ENCODE measurements at regions not wholly inside any gene's neighbourhood (a gene's known extent, or its start where the extent isn't known, plus 50 kb on each side); places are given as distances from the start of the nearest gene placed in this dataset.

- DNase-seq, result no peak
These were observed 1448.3 kb upstream of the DDX18 start for GRCh38 chr2:116366212-116366611.

DNA sequence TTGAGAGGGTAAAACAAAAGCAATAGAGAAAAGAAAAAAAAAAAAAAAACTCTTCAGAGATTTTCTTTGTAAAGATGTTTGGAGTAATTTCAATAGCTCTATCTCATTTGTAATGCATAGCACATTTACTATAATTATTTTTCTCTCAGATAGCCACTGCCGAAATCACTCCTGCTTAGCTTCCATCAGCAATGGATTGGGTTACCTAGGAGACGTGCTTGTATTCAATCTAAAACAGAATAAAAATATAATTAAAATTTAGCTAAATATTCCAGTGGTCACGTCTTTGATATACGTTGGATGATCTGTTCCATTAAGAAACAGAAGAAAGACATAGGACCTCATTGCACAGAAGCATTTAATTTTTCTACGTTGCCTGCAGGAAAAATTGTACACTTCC, 1435.7 kb upstream of the DDX18 start:
- no peak for DNase-seq

DNA sequence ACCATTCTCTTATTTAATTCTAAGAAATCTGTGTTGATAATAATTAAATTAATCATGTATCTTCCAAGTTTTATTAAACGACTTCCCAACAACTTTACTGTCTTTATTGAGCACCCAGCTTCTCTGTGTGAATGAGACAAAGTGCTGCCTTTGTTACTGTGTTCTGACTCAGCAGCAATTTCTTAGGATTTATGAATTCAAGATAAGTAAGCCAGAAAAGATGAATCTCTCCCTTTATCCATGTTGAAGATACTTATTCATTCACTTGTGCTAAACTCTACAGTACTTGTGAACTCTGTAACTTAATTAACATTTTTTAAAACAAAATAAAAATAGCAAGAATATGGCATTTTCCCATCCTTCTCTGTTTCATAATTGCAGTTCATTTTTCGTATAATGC, 1403.3 kb upstream of the DDX18 start:
- DNase-seq, result no peak

GRCh38 chr2:116413659-116414058, 1400.8 kb upstream of the DDX18 start:
- DNase-seq, result no peak

GRCh38 chr2:116416731-116417377, 1397.6 kb upstream of the DDX18 start:
- DNase-seq, result no peak

GRCh38 chr2:116435648-116436047, 1378.8 kb upstream of the DDX18 start:
- no peak for DNase-seq

DNA sequence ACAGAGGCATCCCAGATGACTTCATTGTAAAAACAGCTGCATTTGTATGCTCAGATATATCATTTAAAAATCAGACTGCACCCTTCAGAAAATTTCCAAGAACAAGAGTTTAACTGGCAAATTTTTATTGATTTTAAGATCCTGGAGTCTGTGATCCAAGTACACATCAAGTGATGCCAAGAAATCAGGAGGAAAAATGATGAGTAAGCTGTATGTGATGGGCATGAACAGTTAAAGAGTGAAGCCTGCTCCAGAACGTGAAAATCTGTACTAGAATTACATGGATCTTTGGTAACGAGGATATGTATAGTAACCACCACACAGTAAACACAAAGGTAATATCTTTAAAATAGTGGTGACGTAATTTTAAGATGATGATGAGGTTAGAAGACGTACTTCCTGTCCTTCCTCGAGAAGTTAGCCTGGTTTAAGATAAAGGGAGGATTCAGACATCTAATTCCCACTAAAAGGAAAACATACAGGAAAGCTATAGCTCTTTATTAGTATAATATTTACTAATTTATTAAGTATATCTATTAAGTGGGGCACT, 1374.3 kb upstream of the DDX18 start:
- no peak for DNase-seq

- no peak for DNase-seq
These were observed 1372.1 kb upstream of the DDX18 start for GRCh38 chr2:116442418-116442817.

GRCh38 chr2:116444256-116444872, 1370.1 kb upstream of the DDX18 start:
- no peak for DNase-seq

GRCh38 chr2:116450990-116451389, 1363.5 kb upstream of the DDX18 start:
- DNase-seq, result no peak

- DNase-seq, result no peak
These were observed 1361.8 kb upstream of the DDX18 start for GRCh38 chr2:116452651-116453050.

- no peak for DNase-seq
These were observed 1358.1 kb upstream of the DDX18 start for GRCh38 chr2:116456429-116456828.

- DNase-seq, result no peak
These were observed 1347.2 kb upstream of the DDX18 start for GRCh38 chr2:116467243-116467642.

DNA sequence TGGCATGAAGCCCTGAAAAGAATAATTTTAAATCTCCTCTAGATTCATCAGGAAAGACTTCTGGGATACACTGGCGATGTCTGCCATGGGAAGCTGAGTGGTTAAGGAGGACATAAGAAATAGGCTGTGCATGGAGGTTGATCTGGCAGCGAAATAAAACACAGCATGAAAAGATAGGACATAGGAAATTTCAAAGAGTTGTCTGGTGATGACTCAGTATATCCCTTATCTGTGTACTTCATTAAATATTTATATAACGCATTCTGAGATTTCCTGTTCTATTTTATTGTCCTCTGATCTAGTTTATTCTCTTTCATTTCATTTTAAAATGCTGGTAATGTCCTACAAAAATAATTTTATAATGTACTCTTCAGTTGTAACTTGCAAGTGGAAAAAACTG, 1337.3 kb upstream of the DDX18 start:
- no peak for DNase-seq

DNA sequence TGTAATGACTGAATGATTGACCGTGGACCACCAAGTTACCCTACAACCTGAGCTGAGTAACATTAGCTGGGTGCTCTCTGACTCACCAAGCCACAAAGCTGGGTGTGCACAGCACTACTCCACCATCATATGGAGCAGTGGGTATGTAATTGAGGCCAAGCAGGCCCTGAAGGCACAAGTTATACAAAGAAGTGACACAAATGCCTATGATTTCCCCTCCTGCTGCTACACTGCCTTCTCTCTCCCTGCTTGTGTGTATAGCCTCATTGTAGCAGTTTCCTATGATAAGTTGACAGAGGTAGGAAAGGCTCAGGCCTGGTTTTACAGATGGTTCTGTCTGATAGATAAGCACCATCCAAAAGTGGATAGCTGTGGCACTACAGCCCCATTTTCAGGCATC, 1327.2 kb upstream of the DDX18 start:
- no peak for DNase-seq

DNA sequence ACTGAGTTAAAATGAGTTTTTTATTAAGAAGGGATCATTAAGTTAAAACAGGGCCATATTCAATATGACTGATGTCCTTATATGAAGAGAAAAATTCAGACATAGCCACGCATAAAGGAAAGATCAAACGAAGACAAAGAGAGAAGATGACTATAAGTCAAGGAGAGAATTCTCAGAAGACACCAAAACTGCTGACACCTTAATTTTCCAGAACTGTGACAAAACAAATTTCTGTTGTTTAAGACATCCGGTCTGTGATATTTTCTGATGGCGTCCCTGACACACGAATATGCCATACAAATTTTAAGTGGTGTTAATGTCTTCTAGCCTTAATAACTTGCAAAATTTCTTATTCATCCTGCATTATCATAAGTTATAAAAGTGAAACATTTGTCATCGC, 1325.2 kb upstream of the DDX18 start:
- DNase-seq, result no peak

GRCh38 chr2:116489944-116490343, 1324.5 kb upstream of the DDX18 start:
- no peak for DNase-seq

- no peak for DNase-seq
These were observed 1323.9 kb upstream of the DDX18 start for GRCh38 chr2:116490511-116491145.

- no peak for DNase-seq
These were observed 1323.2 kb upstream of the DDX18 start for GRCh38 chr2:116491292-116491691.

DNA sequence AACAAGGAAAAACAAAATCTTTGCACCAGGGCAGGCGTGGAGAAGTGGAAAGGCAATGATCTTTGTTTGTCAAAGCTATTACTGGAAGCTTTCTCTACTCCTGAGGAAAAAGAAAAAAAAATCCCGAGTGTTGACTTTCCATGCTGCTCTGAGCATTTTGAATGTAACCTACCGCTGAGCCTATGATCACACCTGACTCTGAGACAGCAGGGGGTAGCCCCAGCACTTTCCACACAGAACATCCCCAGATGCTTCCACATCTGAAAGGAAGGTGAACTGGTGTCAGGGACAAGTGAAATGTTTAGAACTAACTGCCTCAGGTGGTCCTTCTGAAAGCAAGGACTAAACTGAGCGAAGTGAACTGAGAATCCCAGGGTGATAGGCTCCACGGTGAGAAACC, 1315.1 kb upstream of the DDX18 start:
- DNase-seq, result peak; percentile 27

- DNase-seq, result peak; percentile 33
These were observed 1304.3 kb upstream of the DDX18 start for GRCh38 chr2:116510117-116510671.

DNA sequence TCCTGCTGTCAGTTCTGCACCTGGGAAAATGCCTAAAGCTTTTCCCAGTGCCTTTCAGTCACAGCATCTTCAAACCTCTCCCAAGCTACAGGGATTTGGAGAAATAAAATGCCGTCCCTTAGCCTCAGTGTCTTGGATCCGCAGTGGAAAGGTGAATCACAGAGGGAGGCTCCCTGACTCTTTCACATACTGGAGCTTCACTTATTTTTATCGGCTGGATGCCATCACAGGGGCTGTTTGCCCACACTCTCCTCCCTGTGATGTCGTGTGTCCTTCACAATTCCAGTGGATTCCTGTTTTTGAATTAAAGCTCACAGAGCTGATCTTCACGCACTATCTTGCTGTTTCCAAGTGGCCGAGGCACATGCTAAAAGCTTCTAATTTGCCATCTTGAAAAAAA, 1303.1 kb upstream of the DDX18 start:
- DNase-seq, result no peak

- DNase-seq, result no peak
These were observed 1300.5 kb upstream of the DDX18 start for GRCh38 chr2:116513991-116514390.

DNA sequence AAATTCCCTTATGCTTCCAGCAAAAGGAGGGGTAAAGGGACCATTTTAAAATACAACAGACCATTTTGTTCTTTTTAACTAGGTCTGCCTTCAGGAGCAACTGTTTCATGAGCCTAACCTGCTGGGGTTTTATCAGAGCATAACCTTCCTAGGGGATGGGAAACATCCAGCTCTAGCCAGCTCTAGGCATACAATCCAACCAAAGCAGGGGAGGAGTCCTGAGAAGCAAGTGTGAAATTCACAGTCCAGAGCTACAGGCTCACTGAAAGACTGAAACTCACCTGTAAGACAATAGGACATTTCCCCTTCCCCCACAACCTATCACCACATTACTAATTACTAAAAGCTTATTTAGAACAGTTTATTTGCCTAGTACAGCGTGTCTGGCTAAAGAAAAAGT, 1296.6 kb upstream of the DDX18 start:
- no peak for DNase-seq

All from NCI-H146 (cell line).